Epithelial cell of proximal tubule (primary cell): ENCODE measurements at regions not wholly inside any gene's neighbourhood (a gene's known extent, or its start where the extent isn't known, plus 50 kb on each side); places are given as distances from the start of the nearest gene placed in this dataset.

Experiments
- DNase-seq: peaks from one replicate; pipeline ENCODE4 v3.0.0-alpha.2; 2011; ENCODE audit warnings: low read depth
- H3K4me3 ChIP-seq: 2 replicates; pipeline ENCODE4 v1.5.1; 2011; ENCODE audit warnings: low read depth, mild to moderate bottlenecking, low read length
- CTCF ChIP-seq: conservative IDR thresholded peaks from 2 replicates; pipeline ENCODE4 v1.5.1; 2012; ENCODE audit warnings: low read depth, mild to moderate bottlenecking, low read length

DNA sequence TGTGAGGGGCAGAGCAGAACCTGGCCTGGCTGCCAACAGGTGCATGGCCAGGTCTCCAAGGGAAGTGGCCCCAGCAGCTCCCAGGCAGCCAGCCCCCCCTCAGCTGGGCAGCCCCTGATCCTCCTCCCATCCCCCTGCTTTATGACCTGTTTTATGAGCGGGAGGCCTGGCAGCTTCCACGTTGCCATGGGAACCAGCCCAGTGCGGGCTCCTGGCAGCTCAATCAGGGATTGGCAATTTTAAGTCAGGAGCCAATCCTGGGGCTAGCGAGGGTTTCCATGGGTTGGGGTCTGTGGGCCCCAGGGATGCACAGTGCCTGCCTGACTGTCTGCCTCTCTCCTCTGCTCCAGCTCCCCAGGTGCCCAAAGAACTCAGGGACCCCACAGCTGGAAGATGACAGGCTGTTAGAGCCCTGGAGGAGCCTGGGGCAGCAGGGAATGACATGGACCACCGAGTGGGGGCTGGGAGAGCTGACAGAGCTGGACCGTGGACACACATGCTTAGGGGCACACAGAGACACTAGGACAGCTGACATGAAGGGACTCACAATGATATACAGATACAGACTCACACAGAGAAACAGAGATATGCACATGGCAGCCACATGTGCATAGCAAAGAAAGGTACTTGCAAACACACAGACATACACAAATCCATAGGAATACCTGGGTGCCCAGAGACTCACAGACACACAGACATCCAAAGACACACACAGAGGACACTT lies 56.5 kb upstream of the SIRPA start:
- no peak for DNase-seq
- TF ChIP-seq CTCF = no peak
- H3K4me3 ChIP-seq = no peak overlapping the region

GRCh38 chr20:1835186-1836035 lies 59.8 kb upstream of the SIRPA start:
- no peak overlapping the region for H3K4me3 ChIP-seq
- no peak for DNase-seq

DNA sequence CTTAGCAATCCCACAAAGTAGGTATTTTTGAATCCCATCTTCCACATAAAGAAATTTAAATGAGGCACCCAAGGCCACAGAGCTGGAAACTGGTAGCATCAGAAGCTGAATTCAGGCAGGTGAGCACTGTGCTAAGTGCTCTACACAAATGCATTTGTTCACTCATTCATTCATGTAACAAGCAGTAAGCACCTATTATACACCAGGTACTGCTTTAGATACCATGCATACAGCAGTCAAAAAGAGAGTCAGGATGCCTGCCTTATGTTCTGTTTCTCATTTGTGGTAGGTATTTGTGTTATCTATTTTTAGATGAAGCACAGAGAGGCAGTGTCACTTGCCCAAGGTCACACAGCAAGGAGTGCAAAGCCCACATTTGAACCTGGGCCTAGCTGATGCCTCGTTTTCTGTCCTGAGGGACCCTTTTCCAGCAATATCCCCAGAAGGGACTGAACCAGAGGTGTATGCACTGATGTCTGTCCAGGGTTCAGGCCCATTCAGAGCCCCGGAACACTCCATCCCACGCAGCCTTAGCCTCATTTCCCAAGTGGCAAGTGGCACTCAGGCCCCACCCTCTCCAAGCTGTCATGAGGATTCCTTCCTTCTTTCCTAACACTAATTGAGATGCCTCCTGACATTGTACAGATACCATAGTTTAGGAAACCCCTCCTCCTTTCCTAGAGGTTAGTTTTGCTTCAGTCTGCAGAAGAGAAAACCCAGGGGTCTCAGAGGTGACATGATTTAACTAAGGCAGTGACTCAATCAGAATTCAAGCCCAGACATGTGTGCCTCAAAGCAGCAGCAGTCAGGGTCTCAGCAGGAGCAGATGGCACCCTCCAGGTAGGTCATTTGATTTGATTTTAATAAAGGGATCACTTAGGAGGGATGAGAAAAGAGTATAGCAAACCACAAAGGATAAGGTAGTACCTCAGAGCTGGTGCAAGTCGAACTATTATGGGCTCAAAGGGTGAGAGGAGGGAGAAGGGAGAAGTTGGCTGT lies 61.2 kb upstream of the SIRPA start:
- DNase-seq = no peak
- no peak for TF ChIP-seq CTCF

More at GRCh38 chr20:1835186-1836035, 59.8 kb upstream of the SIRPA start:
- TF ChIP-seq CTCF = no peak

DNA sequence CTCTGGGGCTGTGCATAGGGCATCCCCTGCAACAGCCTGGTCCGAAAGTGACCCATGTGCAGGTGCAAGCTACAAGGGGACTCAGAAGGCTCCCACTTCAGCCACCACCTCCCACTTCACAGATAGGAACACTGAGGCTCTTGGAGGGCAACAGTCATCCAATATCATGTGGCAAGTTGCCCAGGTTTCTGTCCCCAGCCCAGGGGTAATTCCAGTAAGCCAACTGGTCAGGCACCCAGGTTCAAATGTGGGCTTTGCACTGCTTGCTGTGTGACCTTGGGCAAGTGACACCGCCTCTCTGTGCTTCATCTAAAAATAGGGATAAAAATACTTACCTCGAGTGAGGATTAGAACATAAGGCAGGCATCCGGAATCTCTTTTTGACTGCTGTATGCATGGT lies 62.0 kb upstream of the SIRPA start:
- DNase-seq = no peak
- H3K4me3 ChIP-seq = no peak overlapping the region

More for the DNA sequence above, 61.2 kb upstream of the SIRPA start:
- H3K4me3 ChIP-seq = no peak overlapping the region

GRCh38 chr20:1832634-1833033 lies 62.6 kb upstream of the SIRPA start:
- no peak for TF ChIP-seq CTCF
- H3K4me3 ChIP-seq = no peak overlapping the region
- DNase-seq = no peak

More for the DNA sequence above, 62.0 kb upstream of the SIRPA start:
- no peak for TF ChIP-seq CTCF

DNA sequence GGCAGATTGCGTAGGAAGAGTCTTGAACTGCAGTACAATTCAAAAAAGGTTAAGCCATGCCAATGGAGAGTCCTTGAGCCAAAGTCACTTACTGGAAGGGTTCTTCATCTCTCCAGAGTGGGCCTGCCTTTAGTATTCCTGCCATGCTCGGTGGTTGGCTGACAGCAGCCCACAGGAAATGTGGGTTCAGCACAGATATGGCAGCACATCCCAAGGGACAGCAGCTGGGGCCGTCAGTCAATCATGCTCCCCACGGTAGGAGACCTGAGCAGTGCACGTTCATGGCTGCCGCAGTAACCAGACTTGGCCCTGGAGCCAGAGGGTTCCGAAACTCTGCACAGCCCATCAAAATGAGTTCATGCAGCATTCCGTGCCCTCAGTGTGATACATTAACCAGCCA lies 63.6 kb upstream of the SIRPA start:
- H3K4me3 ChIP-seq = no peak overlapping the region
- no peak for TF ChIP-seq CTCF
- no peak for DNase-seq
